Occipital lobe (tissue), 1 donor: ENCODE measurements at regions not wholly inside any gene's neighbourhood (a gene's known extent, or its start where the extent isn't known, plus 50 kb on each side); places are given as distances from the start of the nearest gene placed in this dataset.

ENCODE experiments used
- DNase-seq: peaks from one replicate; lab custom pipeline; 2025; lab: John Stamatoyannopoulos, UW

DNA sequence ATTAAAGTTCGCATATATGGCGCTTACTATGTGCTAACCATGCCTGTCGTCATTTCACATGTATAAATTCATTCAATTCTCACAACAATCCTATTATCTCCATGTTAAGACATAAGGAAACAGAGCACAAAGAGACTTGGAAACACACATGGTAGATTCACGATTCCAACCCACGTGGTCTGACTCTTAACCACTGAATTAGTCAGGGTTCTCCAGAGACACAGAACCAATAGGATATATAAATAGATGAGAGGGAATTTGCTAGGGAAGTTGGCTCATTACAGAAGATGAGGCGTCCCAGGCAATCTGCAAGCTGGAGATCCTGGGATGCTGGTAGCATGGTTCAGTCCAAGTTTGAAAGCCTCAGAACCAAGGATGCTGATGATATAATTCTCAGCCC is 765.3 kb downstream of the TBL1XR1 start:
- DNase-seq = no peak

DNA sequence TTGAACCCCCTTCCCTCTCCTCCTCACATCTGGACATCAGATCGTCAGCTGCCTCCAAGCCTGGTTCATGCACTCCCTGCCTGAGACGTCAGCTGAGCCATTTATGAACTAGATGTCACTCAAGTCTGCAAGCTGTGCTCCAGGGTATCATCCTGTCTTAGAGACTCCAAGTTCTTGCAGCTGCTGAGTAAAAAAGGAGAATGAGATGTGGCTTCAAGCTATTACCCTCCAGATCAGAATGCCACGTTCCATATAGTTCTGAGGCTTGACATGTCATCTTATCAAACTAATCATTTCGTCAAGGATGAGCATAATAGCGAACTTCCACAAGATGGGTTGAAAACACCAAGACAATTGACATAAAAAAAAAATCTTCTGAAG is 766.3 kb downstream of the TBL1XR1 start:
- no peak for DNase-seq

DNA sequence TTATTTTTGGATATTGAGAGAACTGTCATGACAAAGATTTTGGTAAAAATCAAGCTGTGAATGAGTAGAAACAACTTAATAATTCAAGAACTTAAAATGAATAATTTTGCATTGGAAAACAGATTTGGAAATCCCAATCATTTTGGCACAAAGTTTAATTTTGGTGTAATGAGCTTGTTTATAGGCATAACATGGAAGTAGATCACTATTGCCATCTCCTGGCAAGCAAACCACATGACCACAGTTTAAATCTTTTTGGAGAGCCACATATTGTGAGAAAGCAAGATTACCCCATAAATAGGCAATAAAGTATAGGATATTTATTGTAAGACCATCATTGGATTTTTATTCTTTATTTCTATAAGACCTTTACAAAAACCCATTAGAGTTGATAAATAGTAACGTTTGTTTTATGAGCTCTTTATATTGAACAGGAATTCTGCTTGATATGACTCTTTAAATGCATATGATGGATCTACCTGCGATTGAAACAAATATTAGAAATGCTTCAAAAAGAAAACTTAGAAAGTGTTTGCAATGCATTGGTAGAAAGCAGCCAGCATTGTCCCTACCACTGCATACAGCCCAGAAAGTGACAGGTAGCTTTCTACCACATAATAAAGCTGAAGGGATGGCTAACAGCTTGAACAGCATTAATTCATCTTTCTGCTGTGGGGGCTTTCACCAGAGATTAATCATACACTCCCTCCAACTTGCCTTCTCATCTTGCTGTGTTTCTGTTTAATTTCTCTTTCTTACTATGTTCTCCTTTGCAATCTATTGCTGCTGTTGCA is 766.8 kb downstream of the TBL1XR1 start:
- no peak for DNase-seq

DNA sequence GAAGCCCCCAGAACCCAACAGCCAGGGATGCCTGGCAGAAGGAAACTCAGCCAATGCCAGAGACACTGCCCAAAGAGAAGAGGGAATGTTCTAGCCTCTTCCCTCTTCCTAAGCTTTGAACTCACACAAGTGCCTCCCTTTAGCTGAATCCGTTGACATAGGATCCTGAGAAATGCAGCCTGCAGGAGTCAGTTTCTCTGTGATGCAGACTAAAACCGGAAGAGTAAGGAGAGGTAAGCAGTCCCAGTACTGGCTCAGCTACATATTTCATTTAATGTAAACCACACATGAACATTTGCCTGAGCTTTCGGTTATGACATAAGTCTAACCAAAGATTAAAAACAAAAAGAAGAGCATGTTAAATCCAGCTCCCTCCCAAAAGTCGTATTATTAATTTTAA is 768.7 kb downstream of the TBL1XR1 start:
- DNase-seq = no peak

DNA sequence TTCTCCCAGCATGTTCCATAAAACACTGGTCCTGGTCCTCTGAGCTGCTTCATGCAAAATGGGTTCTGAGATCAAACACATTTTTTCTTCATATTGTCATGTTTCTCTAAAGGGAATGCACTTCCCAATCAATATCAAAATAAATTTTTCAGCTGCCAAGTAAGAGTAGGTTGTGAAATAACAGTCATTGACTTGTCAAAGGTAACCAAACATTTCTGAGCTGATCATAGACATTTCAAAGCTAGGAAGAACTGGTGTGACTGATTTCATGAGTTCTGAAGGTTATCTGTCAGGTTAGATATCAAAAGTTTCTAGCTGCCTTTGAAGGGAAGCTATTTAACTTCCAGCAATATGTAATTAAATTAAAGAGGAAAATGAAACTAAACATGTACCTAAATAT is 770.9 kb downstream of the TBL1XR1 start:
- no peak for DNase-seq

DNA sequence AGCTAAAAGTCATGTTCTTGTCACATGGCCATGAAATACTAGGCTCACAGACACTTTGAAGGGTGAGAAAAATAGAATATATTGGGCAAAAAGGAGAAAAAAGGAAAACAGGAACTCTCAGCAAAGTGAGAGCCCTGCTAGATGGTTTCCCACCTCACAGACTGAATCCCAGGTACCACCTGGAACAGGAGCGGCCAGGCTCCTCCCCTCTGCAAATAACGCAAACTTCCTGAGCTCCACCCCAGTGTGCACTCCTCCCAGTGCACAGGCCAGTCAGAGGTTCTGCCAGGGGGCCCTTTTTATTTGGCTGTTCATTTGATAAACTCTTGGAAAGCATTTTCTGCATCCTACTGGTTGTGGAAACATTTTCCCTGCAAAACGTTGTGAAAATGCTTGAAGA is 780.4 kb downstream of the TBL1XR1 start:
- no peak for DNase-seq

DNA sequence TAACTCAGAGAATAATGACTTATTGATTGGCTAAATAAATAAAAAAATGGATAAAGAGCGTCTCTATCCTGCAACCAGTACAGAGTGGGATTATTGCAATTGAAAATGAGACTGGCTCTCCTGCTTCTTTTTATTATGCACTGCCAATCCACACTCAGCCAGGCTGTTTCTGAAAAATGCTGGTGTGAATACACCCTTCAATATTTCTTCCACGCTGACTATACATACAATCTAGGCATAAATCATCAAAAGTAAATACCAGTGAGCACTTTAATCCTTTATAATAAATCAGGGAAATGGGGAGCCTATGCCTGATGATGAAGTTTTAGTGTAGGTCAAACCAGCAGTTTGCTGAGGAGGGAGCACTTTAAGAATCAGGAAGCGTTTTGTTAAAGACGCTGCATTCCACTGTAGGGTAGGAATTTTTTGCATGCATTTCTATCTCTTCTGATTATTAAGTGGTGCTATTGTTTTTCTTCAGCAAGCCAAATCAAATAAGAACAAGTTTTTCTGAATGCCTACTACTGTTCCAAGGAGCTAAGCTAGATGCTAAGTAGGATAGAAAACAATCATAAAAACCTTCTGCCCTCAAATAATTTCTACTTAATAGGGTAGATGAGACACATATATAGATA is 781.5 kb downstream of the TBL1XR1 start:
- no peak for DNase-seq

DNA sequence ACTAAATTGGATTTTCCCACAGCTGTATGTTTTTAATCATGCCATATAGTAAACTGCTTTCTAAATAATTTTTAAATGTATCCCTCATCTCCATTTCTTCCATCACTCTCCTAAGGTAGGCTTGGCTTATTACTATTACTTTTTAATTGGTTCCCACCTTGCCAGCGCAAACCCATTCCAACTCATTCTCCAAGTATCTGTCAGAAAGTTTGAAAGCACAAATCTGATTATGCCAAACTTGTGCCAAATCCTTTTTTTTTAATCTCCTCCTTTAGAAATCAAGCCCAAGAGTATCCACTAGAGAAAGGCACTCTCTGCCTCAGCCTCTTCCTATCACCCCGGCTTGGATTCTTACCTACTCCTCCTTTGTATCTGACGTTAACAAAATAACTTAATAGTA is 784.5 kb downstream of the TBL1XR1 start:
- no peak for DNase-seq

DNA sequence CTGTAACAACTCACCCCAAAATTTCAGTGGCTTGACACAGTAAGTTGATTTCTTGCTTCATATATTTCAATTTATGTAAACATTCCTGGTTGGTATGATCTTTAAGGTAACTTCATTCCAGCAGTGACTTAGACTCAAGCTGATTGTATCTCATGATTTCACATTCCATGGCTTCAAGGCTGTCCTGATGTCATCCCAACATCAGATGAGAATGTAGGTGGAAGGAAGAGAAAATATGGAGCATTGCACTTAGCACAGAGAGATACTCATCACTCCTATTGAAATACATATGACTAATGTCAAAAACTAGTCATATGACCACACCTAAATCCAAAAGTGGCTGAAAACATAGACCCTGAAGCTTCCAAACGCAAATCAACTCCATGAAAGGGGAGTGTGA is 793.8 kb downstream of the TBL1XR1 start:
- no peak for DNase-seq

DNA sequence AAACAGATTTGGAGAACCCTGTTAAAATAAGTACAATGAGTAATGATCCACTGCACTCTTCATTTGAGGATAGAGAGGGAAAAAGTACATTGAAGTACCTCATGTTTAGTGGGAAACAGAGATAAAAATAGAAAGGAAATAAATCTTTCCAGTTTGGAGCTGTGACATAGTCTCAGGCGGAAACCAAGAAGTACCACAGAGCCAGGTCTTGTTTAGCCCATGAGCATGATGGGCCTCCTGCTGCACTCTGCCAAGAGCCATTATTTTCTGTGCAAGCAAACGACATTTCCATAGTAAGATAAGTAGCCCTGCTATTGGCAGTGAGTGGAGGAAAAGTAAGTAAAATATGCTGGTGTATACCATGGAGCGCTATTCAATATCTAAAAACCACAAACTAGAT is 796.1 kb downstream of the TBL1XR1 start:
- no peak for DNase-seq

DNA sequence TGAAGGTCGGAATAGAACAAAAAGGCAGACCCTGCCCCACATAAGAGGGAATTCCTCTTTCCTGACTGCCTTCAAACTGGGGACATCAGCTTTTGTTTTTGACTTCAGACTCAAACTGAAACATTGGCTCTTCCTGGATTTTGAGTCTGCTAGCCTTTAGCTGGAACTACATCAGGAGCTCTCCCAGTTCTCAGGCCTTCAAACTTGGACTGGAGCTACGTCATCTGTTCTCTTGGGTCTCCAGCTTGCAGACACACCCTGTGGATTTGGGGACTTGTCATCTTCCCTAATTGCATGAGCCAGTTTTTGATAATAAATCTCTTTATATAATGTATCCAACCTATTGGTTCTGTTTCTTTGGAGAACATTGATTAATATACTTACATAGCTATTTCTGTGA is 798.1 kb downstream of the TBL1XR1 start:
- DNase-seq = no peak

DNA sequence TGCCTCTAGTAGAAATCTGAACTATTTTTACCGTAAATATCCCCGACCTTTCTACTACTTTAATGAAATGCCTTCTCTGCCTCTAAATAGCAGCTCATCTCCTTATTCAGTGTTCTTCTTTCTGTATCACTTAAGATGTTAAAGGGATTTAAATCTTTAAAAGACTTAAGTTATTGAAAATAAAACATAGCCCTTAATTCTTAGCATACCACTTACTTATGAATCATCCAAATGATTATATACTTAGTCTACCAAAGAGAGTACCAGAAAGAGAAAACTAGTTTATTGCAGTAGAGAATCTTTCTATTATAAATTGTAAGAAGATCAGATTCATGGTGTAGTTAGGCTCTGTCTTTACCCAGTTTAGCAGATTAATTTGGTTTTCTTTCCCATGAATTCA is 802.0 kb downstream of the TBL1XR1 start:
- no peak for DNase-seq

DNA sequence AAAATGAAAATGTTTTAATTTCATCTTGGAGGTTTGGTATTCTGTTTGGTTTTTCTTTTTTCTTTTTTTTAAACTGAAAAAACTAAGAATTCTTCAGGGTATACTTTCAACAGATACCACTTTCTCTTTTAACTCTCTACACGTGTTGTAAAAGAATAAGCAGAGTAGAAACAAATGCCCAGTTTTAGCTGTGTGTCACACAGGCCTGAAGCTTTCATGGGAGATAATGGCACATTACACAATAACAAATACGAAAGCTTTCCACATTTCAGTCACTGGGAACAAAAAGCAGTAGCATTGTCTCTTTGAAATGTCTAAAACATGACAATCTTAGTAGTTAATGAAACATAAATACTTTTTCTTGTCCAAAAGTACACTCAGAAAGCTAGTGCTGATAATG is 818.5 kb downstream of the TBL1XR1 start:
- no peak for DNase-seq

DNA sequence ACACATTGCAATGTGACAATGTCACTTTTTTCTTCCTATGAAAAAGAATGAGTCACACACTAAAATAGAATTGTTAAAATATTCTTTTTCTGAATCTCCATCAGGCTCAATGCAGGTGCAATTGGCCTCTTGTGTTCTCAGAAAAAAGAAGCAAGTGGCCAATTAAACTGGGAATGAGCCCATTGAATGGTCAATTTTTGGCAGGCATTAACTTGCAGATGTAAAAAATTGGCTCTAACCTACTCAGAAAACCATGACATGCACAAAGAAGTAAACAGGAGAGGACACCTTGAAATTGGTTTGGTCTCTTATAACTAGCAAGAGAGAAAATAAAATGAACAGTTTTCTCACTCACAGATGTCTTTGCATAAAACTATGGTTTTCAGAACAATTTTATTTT is 820.8 kb downstream of the TBL1XR1 start:
- DNase-seq = no peak

DNA sequence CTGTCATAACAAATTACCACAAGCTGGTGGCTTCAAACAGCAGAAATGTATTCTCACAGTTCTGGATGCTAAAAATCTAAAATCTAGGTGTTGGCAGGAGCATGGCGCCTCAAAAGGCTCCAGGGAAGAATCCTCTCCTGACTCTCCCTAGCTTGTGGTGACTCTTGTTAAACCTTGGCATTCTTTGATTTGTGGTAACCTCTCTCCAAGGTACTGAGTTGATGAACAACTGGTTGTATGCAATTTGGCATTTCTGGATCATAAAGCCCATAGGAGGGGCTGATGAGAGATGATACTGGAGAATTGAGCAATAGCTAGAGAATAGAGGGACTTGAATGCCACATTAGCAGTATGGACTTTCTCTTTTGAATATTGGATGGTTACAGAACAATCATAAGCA is 821.8 kb downstream of the TBL1XR1 start:
- no peak for DNase-seq

DNA sequence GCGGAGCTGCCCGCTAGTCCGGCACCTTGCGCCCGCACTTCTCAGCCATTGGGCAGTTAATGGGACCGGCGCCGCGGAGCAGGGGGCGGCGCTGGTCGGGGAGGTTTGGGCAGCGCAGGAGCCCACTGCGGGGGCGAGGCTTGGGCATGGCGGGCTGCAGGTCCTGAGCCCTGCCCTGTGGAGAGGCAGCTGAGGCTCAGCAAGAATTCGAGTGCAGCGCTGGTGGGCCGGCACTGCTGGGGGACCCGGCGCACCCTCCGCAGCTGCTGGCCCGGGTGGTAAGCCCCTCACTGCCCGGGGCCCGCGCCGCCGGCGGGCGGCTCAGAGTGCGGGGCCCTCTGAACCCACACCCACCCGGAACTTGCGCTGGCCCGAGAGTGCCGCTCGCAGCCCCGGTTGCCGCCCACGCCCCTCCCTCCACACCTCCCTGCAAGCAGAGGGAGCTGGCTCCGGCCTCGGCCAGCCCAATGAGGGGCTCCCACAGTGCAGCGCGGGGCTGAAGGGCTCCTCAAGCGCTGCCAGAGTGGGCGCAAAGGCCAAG is 835.0 kb downstream of the TBL1XR1 start:
- DNase-seq = no peak

DNA sequence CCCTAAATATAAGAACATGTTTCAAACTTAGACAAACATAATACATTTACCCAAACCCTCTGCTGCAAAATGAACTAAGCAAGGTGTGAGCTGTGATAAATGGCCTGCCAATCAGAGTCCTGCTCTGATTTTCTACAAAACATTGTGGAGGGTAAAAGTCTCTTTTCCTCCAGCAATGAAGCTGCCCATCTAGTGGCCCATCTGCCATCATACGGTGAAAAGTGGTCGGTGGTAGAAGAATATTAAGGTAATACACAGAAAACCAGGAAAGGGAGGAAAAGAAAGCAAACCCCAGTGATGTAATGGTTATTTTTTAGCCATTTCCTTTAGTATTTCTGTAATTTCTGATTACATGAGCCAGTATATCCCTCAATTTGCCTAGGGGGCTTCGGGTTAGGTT is 838.1 kb downstream of the TBL1XR1 start:
- no peak for DNase-seq

DNA sequence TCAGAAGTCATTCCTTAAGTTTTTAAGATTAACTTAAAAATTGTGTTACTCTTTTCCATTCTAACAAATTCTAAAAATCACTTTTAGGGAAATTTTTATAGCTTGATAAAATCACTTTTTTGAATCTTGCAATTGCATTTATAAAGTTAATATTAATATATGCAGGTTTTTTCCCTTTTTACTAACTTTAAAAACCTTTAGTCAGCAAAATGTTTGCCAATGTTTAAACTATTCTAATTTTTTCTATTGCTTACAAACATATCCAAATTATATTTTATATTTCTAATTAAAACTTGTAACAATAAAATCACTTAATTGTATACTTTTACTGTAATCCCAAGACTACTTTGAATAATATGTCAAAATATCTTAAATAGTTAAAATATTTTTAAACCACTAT is 839.4 kb downstream of the TBL1XR1 start:
- DNase-seq = no peak

DNA sequence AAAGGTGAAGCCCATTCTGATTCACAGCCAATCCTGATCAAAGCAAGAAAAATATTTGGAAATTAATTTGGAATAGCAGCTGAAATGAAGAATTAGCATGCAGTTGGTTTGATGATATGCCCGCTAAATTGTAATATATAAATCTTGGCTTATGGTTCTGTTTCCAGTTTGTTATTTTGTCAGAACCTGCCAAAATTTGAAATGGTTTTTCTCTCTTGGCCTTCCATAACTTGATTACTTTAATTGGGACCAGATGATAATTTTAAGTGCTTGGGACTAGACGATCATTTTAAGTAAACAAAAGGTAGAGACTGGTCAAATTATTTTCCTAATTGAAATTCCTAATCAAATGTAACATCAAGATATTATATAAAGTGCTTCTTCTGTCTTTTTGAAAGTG is 842.4 kb downstream of the TBL1XR1 start:
- DNase-seq = no peak

DNA sequence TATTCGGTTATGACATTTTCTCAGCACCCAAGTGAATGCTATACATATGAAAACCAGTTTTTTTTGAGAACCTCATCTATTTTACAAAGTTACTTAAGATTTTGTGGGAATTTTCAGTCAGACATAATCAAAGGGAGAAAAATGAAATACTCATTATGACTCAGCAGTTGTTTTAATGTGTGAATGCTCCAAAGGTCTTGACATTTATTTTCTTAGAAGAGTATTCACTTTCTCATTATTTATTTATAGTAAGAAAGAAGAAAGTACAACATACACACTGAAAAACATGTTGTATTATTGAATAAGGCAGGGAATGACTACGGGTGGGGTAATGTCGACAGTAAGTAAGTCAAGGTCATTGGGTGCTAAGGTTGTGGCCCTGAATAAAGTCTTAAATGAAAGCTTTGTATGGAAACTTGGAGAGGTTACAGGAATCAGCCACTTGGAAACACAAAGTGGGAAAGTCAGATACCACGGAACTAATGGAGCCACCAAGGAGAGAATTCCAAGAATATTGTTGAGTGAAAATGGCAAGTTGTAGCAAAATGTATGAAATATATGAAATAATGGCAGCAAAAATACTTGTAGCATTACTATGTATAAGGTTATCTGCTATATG is 844.5 kb downstream of the TBL1XR1 start:
- no peak for DNase-seq

DNA sequence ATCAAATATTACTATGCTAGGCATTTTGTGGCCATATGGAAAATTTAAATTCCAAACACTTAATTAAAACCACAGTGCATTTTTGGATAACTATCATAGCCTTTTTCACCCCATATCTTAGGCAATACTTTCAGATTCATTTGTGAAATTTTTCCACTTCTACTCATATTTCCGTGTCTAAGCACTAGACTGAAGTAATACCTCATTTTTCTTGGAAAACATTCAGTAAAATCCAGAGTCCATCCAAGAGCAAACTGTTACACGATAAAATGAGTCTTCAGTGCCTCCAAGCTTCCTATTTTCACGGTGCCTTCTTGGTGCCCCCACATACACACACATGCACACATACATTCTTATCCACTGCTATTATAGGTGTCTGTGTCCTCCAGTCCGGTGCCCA is 845.9 kb downstream of the TBL1XR1 start:
- DNase-seq = no peak

DNA sequence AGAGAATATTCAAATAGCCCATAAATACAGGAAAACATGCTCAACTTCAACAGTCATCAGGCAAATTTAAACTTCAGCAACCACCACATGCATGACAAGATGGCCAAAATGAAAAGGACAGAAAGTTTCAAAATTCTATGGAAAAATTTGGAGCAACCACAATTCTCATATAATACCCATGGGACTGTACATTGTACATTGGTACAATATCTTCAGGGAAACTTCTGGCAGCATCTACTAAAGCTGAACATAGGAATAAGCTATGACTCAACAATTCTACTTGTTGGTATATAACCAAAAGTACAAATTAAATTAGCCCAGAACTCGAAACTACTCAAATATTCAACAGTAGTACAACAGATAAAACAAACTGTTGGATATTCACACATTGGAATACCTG is 847.6 kb downstream of the TBL1XR1 start:
- DNase-seq = no peak
